PC-9 (cell line): ENCODE measurements at regions not wholly inside any gene's neighbourhood (a gene's known extent, or its start where the extent isn't known, plus 50 kb on each side); places are given as distances from the start of the nearest gene placed in this dataset.

Experiments
- BruUV-seq: library from RNA; stranded (reverse); fragments of 400-500 nt; replicated peaks from 2 replicates; lab custom pipeline; 2021; lab: Mats Ljungman, UMichigan
- CTCF ChIA-PET: fragments of 300-600 bp; sonication (Branson Sonifier 250); formaldehyde crosslinking; loops from one replicate; lab custom pipeline; 2022; ENCODE audit warnings: antibody characterized with exemption; lab: Charles Lee
- POLR2A ChIA-PET: fragments of 300-600 bp; sonication (Branson Sonifier 250); formaldehyde crosslinking; loops from one replicate; lab custom pipeline; 2022; ENCODE audit warnings: antibody characterized with exemption; ENCODE audit not compliant: unreplicated experiment; lab: Charles Lee
- DNase-seq, 2 experiments: peaks; one replicate each; pipeline versions ENCODE4 v3.0.0 to v3.0.0-alpha.2; 2015 to 2022; ENCODE audit warnings: mixed read lengths in 1 of 2
- H2AFZ ChIP-seq: fragments of 200-600 bp; sonication (generic); 2 replicates; pipeline ENCODE4 v1.8.1; 2017; ENCODE audit warnings: antibody characterized with exemption
- H3F3A ChIP-seq: fragments of 200-600 bp; sonication (generic); 2 replicates; pipeline ENCODE4 v1.8.1; 2017; ENCODE audit warnings: antibody characterized with exemption, mild to moderate bottlenecking, low read depth; ENCODE audit not compliant: insufficient read depth
- H3K27ac ChIP-seq: fragments of 200-600 bp; sonication (generic); 2 replicates; pipeline ENCODE4 v1.6.1; 2016; ENCODE audit warnings: mixed run types
- H3K27me3 ChIP-seq: fragments of 200-600 bp; sonication (generic); 2 replicates; pipeline ENCODE4 v1.6.1; 2016; ENCODE audit warnings: low read depth, mixed run types; ENCODE audit not compliant: insufficient read depth
- H3K36me3 ChIP-seq: fragments of 200-600 bp; sonication (generic); 2 replicates; pipeline ENCODE4 v1.6.1; 2016; ENCODE audit warnings: low read depth, mixed run types
- H3K4me1 ChIP-seq: fragments of 200-600 bp; sonication (generic); replicated peaks from 2 replicates; pipeline ENCODE4 v1.6.1; 2016; ENCODE audit warnings: mixed run types; ENCODE audit not compliant: insufficient read depth
- H3K4me2 ChIP-seq: fragments of 200-600 bp; sonication (generic); 2 replicates; pipeline ENCODE4 v1.6.1; 2017; ENCODE audit warnings: mixed run types
- H3K4me3 ChIP-seq: fragments of 200-600 bp; sonication (generic); 2 replicates; pipeline ENCODE4 v1.6.1; 2016; ENCODE audit warnings: mixed run types
- H3K79me2 ChIP-seq: fragments of 200-600 bp; sonication (generic); 2 replicates; pipeline ENCODE4 v1.6.1; 2017; ENCODE audit warnings: low read depth, mixed run types
- H3K9me2 ChIP-seq: fragments of 200-600 bp; sonication (generic); 2 replicates; pipeline ENCODE4 v1.8.1; 2017; ENCODE audit warnings: mild to moderate bottlenecking; ENCODE audit not compliant: insufficient read depth
- H3K9me3 ChIP-seq: fragments of 200-600 bp; sonication (generic); 2 replicates; pipeline ENCODE4 v1.8.1; 2016; ENCODE audit warnings: low read depth; ENCODE audit not compliant: insufficient read depth
- H4K20me1 ChIP-seq: fragments of 200-600 bp; sonication (generic); 2 replicates; pipeline ENCODE4 v1.8.1; 2017; ENCODE audit not compliant: insufficient read depth
- EZH2 ChIP-seq: fragments of 200-600 bp; sonication (generic); IDR thresholded peaks from 2 replicates; pipeline ENCODE4 v1.8.0; 2017; ENCODE audit warnings: antibody characterized with exemption, low read depth
- intact Hi-C: fragments of 100-400 bp; cut with micrococcal nuclease; formaldehyde crosslinking; loops from one replicate; pipeline ENCODE4 v1.10.0; 2022; ENCODE audit not compliant: unreplicated experiment
- TF ChIP-seq, protein P1 (sequence below): fragments of 200-600 bp; sonication (generic); conservative IDR thresholded peaks from 2 replicates; pipeline ENCODE4 v1.6.1; 2017; ENCODE audit warnings: mixed run types, antibody characterized with exemption, mild to moderate bottlenecking, moderate library complexity

DNA sequence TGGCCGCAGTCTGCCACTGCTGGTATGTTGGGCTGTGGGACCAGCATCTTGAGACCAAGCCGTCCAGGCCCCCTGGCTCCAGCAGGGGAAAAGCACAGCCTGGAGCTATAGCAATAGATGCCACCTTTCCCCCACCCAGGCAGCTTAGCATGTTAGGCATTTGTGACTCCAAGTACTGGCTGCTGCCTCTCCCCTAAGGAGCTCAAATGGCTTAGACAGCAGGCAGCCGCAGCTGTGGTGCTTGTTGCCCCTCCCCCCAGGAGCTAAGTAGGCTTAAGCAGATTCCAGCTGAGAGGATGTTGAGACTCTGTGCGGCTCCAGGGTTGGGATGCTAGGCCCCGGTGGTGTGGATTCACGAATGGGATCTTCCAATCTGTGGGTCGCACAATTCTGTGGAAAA, 88.8 kb upstream of the ANKFN1 start:
- H3K9me3 ChIP-seq = no peaks in the 10 kb centered on the region; the same call in 1 of the 2 replicates
- no peak for DNase-seq
- no peaks in the 10 kb centered on the region for H3F3A ChIP-seq
- H3K4me2 ChIP-seq = no peak overlapping the region
- ChIA-PET CTCF (no interaction called here), POLR2A (no interaction called here)
- H3K36me3 ChIP-seq = no peaks in the 10 kb centered on the region
- no peaks in the 10 kb centered on the region for H3K4me1 ChIP-seq
- intact Hi-C loops = no loop called here
- no TSS peak for BruUV-seq
- TF ChIP-seq, protein P1, sequence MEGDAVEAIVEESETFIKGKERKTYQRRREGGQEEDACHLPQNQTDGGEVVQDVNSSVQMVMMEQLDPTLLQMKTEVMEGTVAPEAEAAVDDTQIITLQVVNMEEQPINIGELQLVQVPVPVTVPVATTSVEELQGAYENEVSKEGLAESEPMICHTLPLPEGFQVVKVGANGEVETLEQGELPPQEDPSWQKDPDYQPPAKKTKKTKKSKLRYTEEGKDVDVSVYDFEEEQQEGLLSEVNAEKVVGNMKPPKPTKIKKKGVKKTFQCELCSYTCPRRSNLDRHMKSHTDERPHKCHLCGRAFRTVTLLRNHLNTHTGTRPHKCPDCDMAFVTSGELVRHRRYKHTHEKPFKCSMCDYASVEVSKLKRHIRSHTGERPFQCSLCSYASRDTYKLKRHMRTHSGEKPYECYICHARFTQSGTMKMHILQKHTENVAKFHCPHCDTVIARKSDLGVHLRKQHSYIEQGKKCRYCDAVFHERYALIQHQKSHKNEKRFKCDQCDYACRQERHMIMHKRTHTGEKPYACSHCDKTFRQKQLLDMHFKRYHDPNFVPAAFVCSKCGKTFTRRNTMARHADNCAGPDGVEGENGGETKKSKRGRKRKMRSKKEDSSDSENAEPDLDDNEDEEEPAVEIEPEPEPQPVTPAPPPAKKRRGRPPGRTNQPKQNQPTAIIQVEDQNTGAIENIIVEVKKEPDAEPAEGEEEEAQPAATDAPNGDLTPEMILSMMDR = no peak
- TF ChIP-seq EZH2 = no peak
- no peaks in the 10 kb centered on the region for H4K20me1 ChIP-seq
- no peak overlapping the region for H2AFZ ChIP-seq
- H3K79me2 ChIP-seq = no peaks in the 10 kb centered on the region
- H3K4me3 ChIP-seq = no peak overlapping the region
- H3K9me2 ChIP-seq = no peaks in the 10 kb centered on the region
- H3K27me3 ChIP-seq = no peaks in the 10 kb centered on the region
- no peak overlapping the region for H3K27ac ChIP-seq

DNA sequence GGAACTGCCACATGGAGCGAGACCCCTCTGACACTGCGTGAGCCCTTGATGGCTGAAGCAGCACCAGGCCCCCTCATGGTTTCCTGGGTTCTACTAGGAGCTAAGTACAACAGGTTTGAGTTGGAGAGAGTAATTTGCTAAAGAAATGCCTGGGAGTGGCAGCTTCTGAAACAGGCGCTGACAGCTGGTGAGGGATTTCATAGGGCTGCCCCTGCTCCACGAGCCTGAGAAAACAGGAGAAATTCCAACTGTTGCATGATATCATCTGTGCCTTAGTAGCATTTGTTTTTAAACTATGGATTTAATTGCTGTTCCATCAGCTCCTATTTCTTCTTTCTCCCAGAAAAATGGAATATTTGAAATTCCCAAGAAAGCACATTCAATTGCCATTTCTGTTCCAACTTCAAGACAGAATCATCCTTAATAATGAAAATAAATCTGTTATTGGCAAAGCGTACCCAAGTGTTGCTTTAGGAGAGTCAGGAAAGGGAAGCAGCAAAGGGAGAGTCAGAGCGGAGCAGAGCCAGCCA, 78.8 kb upstream of the ANKFN1 start:
- H3F3A ChIP-seq = no peaks in the 10 kb centered on the region
- H3K79me2 ChIP-seq = no peaks in the 10 kb centered on the region
- no peaks in the 10 kb centered on the region for H3K9me2 ChIP-seq
- H3K27ac ChIP-seq = no peak overlapping the region
- no peaks in the 10 kb centered on the region for H3K36me3 ChIP-seq
- POLR2A ChIA-PET = no interaction called here
- TF ChIP-seq, protein P1 = no peak
- TF ChIP-seq EZH2 = no peak
- no peak for DNase-seq
- peaks cover 19% of the 10 kb centered on the region; the same call in 1 of the 2 replicates for H3K27me3 ChIP-seq
- H3K4me3 ChIP-seq = no peak overlapping the region
- no peaks in the 10 kb centered on the region for H3K4me1 ChIP-seq
- no peaks in the 10 kb centered on the region for H3K9me3 ChIP-seq
- no peak overlapping the region for H3K4me2 ChIP-seq
- no TSS peak for BruUV-seq
- no peak overlapping the region for H2AFZ ChIP-seq
- intact Hi-C loops = no loop called here
- CTCF ChIA-PET = no interaction called here
- no peaks in the 10 kb centered on the region for H4K20me1 ChIP-seq

DNA sequence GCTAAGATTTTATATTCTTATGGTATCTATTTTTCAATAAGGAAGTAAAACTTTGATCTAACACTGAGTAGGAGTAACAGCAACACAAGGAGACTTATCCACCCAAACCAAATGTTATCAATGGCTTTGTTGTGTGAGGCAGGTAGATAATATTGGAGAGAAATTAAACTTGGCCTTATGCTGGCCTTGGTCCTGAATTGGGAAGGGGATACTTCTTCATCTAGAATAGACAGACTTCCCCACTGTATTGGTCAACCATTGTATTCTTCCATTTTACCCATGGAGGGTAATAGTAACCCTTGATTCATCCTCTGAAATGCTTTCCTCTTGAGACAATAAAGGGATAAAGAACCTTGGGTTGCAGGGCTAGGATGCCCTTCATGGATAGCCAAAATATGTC, 76.3 kb upstream of the ANKFN1 start:
- no TSS peak for BruUV-seq
- Histone ChIP-seq H3K9me3 (no peaks in the 10 kb centered on the region), H2AFZ (no peak overlapping the region), H3K4me2 (no peak overlapping the region), H3F3A (no peaks in the 10 kb centered on the region), H3K4me3 (no peak overlapping the region), H3K27me3 (peaks cover 15% of the 10 kb centered on the region; the same call in 1 of the 2 replicates), H3K4me1 (no peaks in the 10 kb centered on the region), H3K27ac (no peak overlapping the region), H3K79me2 (no peaks in the 10 kb centered on the region), H4K20me1 (no peaks in the 10 kb centered on the region), H3K9me2 (no peaks in the 10 kb centered on the region; the same call in 1 of the 2 replicates), H3K36me3 (no peaks in the 10 kb centered on the region)
- intact Hi-C loops = no loop called here
- DNase-seq = no peak
- TF ChIP-seq, protein P1 = no peak
- no peak for TF ChIP-seq EZH2
- ChIA-PET POLR2A (no interaction called here), CTCF (no interaction called here)
